K562 (cell line): ENCODE measurements at regions not wholly inside any gene's neighbourhood (a gene's known extent, or its start where the extent isn't known, plus 50 kb on each side); places are given as distances from the start of the nearest gene placed in this dataset.

Experiments used
- ATF7 ChIP-seq: fragments of 450-650 bp; IDR thresholded peaks from 2 replicates; pipeline ENCODE4 v1.7.1; 2014; ENCODE audit warnings: mild to moderate bottlenecking, moderate library complexity
- CREB1 ChIP-seq, 2 experiments: sonication (generic) in 1 of 2; formaldehyde crosslinking in 1 of 2; IDR thresholded peaks; 2 replicates each; pipeline versions ENCODE4 v1.6.1 to v1.8.0; 2012 to 2022; ENCODE audit warnings: inconsistent platforms in 1 of 2, mild to moderate bottlenecking in 1 of 2, missing genetic modification reagents in 1 of 2, moderate library complexity in 1 of 2
- FOXA3 ChIP-seq, 2 experiments: fragments of 450-650 bp in 1 of 2; sonication (generic) in 1 of 2; formaldehyde crosslinking; IDR thresholded peaks in 1 of 2; conservative IDR thresholded peaks in 1 of 2; 2 replicates each; pipeline versions ENCODE4 v1.4.0 to v1.8.0; 2020 to 2022; ENCODE audit warnings: mild to moderate bottlenecking in 2 of 2, missing genetic modification reagents in 1 of 2
- GABPA ChIP-seq: fragments of 200-800 bp; sonication (Bioruptor generic); conservative IDR thresholded peaks from 2 replicates; pipeline ENCODE4 v1.6.1; 2016; ENCODE audit warnings: low read depth, missing genetic modification characterization, missing compliant biosample characterization
- HCFC1 ChIP-seq: IDR thresholded peaks from 2 replicates; pipeline ENCODE4 v1.6.1; 2012; ENCODE audit warnings: low read depth, low read length, improper control_type of control experiment
- KDM1A ChIP-seq, 2 experiments: fragments of 450-650 bp; IDR thresholded peaks; 2 replicates each; pipeline ENCODE4 v1.6.1; 2016; ENCODE audit warnings: mild to moderate bottlenecking in 2 of 2
- NRF1 ChIP-seq, 2 experiments: fragments of 450-650 bp; IDR thresholded peaks in 1 of 2; conservative IDR thresholded peaks in 1 of 2; 2 replicates each; pipeline ENCODE4 v1.6.1; 2014; ENCODE audit warnings: mild to moderate bottlenecking in 2 of 2
- POLR2AphosphoS5 ChIP-seq: IDR thresholded peaks from 2 replicates; pipeline ENCODE4 v1.6.1; 2011; ENCODE audit warnings: mild to moderate bottlenecking, low read depth, low read length, moderate library complexity; ENCODE audit not compliant: control insufficient read depth, insufficient read depth
- ZNF232 ChIP-seq: sonication (generic); formaldehyde crosslinking; IDR thresholded peaks from 2 replicates; pipeline ENCODE4 v1.8.0; 2022; ENCODE audit warnings: mild to moderate bottlenecking, missing genetic modification reagents
- ZNF324 ChIP-seq: fragments of 250-450 bp; sonication (Bioruptor Pico); IDR thresholded peaks from 2 replicates; pipeline ENCODE4 v1.4.0; 2020; ENCODE audit warnings: mild to moderate bottlenecking
- ZNF354B ChIP-seq: fragments of 250-450 bp; sonication (Bioruptor Pico); IDR thresholded peaks from 2 replicates; pipeline ENCODE4 v1.4.0; 2020
- ZNF695 ChIP-seq: fragments of 450-650 bp; formaldehyde crosslinking; IDR thresholded peaks from 2 replicates; pipeline ENCODE4 v1.4.0; 2020; ENCODE audit warnings: mild to moderate bottlenecking, moderate library complexity
- TF ChIP-seq, protein P1 (sequence below), 2 experiments: fragments of 450-650 bp; formaldehyde crosslinking in 1 of 2; IDR thresholded peaks; 2 replicates each; pipeline versions ENCODE4 v1.4.0 to v1.6.1; 2014 to 2020; ENCODE audit warnings: mild to moderate bottlenecking in 2 of 2, borderline replicate concordance in 1 of 2, low read depth in 1 of 2
- TF ChIP-seq, protein P2 (sequence below): fragments of 450-650 bp; formaldehyde crosslinking; IDR thresholded peaks from 2 replicates; pipeline ENCODE4 v1.4.0; 2022; ENCODE audit warnings: missing genetic modification characterization

DNA sequence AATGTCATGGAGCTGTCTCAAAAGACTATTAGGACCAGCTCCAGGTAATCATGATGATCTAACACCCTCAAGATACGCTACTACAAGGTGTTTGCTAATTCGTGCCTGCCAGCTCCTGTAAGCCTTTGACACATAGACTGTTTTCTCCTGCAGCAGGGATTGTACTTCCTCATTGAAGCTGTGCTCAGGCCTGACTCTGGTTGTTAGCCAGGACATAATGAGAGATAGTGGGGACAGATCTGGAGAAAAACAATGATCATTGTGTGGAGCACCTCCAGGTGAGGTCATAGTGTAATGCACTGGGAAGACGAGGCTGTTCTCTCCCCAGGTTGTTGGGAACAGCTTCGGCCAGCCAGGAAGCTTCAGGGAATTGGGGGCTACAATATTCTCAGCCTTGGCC, 94.6 kb downstream of the SETD4 start:
- no peak for TF ChIP-seq HCFC1
- no peak for TF ChIP-seq FOXA3 (CRISPR knock-in tag; conservative IDR thresholded peaks at IDR 0.05 in 1 of 2, IDR thresholded peaks at IDR 0.05 in 1 of 2)
- TF ChIP-seq ATF7, result no peak
- TF ChIP-seq ZNF232, result no peak
- no peak for TF ChIP-seq GABPA (tag)
- no peak for TF ChIP-seq ZNF695
- no peak for TF ChIP-seq POLR2AphosphoS5
- TF ChIP-seq KDM1A (IDR thresholded peaks at IDR 0.05), result no peak
- no peak for TF ChIP-seq NRF1 (conservative IDR thresholded peaks at IDR 0.05 in 1 of 2, IDR thresholded peaks at IDR 0.05 in 1 of 2)
- no peak for TF ChIP-seq CREB1 (IDR thresholded peaks at IDR 0.05)
- TF ChIP-seq CREB1 (CRISPR knock-in tag; IDR thresholded peaks at IDR 0.05), result no peak
- TF ChIP-seq ZNF354B (CRISPR knock-in tag), result no peak
- no peak for TF ChIP-seq ZNF324
- TF ChIP-seq, protein P1, sequence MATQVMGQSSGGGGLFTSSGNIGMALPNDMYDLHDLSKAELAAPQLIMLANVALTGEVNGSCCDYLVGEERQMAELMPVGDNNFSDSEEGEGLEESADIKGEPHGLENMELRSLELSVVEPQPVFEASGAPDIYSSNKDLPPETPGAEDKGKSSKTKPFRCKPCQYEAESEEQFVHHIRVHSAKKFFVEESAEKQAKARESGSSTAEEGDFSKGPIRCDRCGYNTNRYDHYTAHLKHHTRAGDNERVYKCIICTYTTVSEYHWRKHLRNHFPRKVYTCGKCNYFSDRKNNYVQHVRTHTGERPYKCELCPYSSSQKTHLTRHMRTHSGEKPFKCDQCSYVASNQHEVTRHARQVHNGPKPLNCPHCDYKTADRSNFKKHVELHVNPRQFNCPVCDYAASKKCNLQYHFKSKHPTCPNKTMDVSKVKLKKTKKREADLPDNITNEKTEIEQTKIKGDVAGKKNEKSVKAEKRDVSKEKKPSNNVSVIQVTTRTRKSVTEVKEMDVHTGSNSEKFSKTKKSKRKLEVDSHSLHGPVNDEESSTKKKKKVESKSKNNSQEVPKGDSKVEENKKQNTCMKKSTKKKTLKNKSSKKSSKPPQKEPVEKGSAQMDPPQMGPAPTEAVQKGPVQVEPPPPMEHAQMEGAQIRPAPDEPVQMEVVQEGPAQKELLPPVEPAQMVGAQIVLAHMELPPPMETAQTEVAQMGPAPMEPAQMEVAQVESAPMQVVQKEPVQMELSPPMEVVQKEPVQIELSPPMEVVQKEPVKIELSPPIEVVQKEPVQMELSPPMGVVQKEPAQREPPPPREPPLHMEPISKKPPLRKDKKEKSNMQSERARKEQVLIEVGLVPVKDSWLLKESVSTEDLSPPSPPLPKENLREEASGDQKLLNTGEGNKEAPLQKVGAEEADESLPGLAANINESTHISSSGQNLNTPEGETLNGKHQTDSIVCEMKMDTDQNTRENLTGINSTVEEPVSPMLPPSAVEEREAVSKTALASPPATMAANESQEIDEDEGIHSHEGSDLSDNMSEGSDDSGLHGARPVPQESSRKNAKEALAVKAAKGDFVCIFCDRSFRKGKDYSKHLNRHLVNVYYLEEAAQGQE (IDR thresholded peaks at IDR 0.05; ENCODE audit: borderline replicate concordance), result no peak
- TF ChIP-seq, protein P1 (CRISPR knock-in tag; IDR thresholded peaks at IDR 0.05; ENCODE audit: low read depth), result no peak
- TF ChIP-seq, protein P2, sequence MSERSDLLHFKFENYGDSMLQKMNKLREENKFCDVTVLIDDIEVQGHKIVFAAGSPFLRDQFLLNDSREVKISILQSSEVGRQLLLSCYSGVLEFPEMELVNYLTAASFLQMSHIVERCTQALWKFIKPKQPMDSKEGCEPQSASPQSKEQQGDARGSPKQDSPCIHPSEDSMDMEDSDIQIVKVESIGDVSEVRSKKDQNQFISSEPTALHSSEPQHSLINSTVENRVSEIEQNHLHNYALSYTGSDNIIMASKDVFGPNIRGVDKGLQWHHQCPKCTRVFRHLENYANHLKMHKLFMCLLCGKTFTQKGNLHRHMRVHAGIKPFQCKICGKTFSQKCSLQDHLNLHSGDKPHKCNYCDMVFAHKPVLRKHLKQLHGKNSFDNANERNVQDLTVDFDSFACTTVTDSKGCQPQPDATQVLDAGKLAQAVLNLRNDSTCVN (CRISPR knock-in tag), result no peak
